GM23338 (cell line): ENCODE measurements at regions not wholly inside any gene's neighbourhood (a gene's known extent, or its start where the extent isn't known, plus 50 kb on each side); places are given as distances from the start of the nearest gene placed in this dataset.
"Not testable (repeated sequence)": the region's sequence is repeated elsewhere in the genome, so short reads cannot be mapped to it uniquely, and the experiment has no call there.

Source experiments
- ATAC-seq: fragments of 200-7000 bp; cut with Tn5 transposase; 3 replicates; pipeline ENCODE4 v1.9.1; 2020
- DNase-seq: peaks from one replicate; pipeline ENCODE4 v3.0.0-alpha.2; 2015; ENCODE audit warnings: low spot score
- H2AFZ ChIP-seq: fragments of 200-600 bp; sonication (generic); 2 replicates; pipeline ENCODE4 v1.8.0; 2016; ENCODE audit warnings: antibody characterized with exemption, mild to moderate bottlenecking, moderate library complexity
- H3F3A ChIP-seq: fragments of 200-600 bp; sonication (generic); replicated peaks from 2 replicates; pipeline ENCODE4 v1.8.0; 2017; ENCODE audit warnings: antibody characterized with exemption, mixed run types, low read depth
- H3K27ac ChIP-seq: fragments of 200-600 bp; sonication (generic); 2 replicates; pipeline ENCODE4 v1.6.1; 2016; ENCODE audit warnings: low read depth
- H3K27me3 ChIP-seq: fragments of 200-600 bp; sonication (generic); 2 replicates; pipeline ENCODE4 v1.8.0; 2016; ENCODE audit warnings: mild to moderate bottlenecking, mixed run types, moderate library complexity; ENCODE audit not compliant: insufficient read depth
- H3K36me3 ChIP-seq: fragments of 200-600 bp; sonication (generic); 2 replicates; pipeline ENCODE4 v1.8.0; 2016; ENCODE audit warnings: mild to moderate bottlenecking; ENCODE audit not compliant: insufficient read depth
- H3K4me1 ChIP-seq: fragments of 200-600 bp; sonication (generic); 2 replicates; pipeline ENCODE4 v1.8.0; 2016; ENCODE audit warnings: mild to moderate bottlenecking, moderate library complexity; ENCODE audit not compliant: insufficient read depth
- H3K4me2 ChIP-seq: fragments of 200-600 bp; sonication (generic); 2 replicates; pipeline ENCODE4 v1.7.1; 2017; ENCODE audit warnings: mixed run types
- H3K4me3 ChIP-seq: fragments of 200-600 bp; sonication (generic); 2 replicates; pipeline ENCODE4 v1.6.1; 2016; ENCODE audit warnings: mixed run types
- H3K79me2 ChIP-seq: fragments of 200-600 bp; sonication (generic); replicated peaks from 2 replicates; pipeline ENCODE4 v1.8.0; 2017; ENCODE audit warnings: mild to moderate bottlenecking; ENCODE audit not compliant: insufficient read depth
- H3K9me2 ChIP-seq: fragments of 200-600 bp; sonication (generic); 2 replicates; pipeline ENCODE4 v1.8.0; 2017; ENCODE audit not compliant: insufficient read depth
- H4K20me1 ChIP-seq: fragments of 200-600 bp; sonication (generic); replicated peaks from 2 replicates; pipeline ENCODE4 v1.8.0; 2017; ENCODE audit warnings: mild to moderate bottlenecking; ENCODE audit not compliant: insufficient read depth
- H3K27ac Mint-ChIP-seq: 2 replicates; pipeline ENCODE4 v1.8.0; 2020; ENCODE audit warnings: inconsistent platforms, mild to moderate bottlenecking, moderate library complexity, mixed read lengths
- H3K27me3 Mint-ChIP-seq: 3 replicates; pipeline ENCODE4 v1.8.0; 2022; ENCODE audit warnings: low read depth, mild to moderate bottlenecking, moderate library complexity, mixed read lengths, inconsistent platforms; ENCODE audit not compliant: insufficient read depth, poor library complexity
- H3K36me3 Mint-ChIP-seq: 3 replicates; pipeline ENCODE4 v1.8.0; 2021; ENCODE audit warnings: low read depth, mild to moderate bottlenecking, inconsistent platforms, moderate library complexity, mixed read lengths
- H3K4me1 Mint-ChIP-seq: 3 replicates; pipeline ENCODE4 v1.8.0; 2020; ENCODE audit warnings: mild to moderate bottlenecking, inconsistent platforms, mixed read lengths
- H3K4me3 Mint-ChIP-seq: 3 replicates; pipeline ENCODE4 v1.8.0; 2021; ENCODE audit warnings: moderate library complexity, mild to moderate bottlenecking, inconsistent platforms, mixed read lengths
- H3K9me3 Mint-ChIP-seq: 3 replicates; pipeline ENCODE4 v1.8.0; 2020; ENCODE audit warnings: moderate library complexity, mild to moderate bottlenecking, inconsistent platforms, mixed read lengths
- CTCF ChIP-seq, 2 experiments: fragments of 200-600 bp in 1 of 2; sonication (generic) in 1 of 2; conservative IDR thresholded peaks; 2 replicates each; pipeline versions ENCODE4 v1.5.1 to v1.6.1; 2016 to 2017; ENCODE audit warnings: antibody characterized with exemption in 2 of 2, low read depth in 2 of 2, mild to moderate bottlenecking in 2 of 2, moderate library complexity in 1 of 2
- ETS1 ChIP-seq: IDR thresholded peaks from 2 replicates; pipeline ENCODE4 v1.6.1; 2016; ENCODE audit warnings: antibody characterized with exemption
- EZH2 ChIP-seq: fragments of 200-600 bp; sonication (generic); IDR thresholded peaks from one replicate; pipeline ENCODE4 v1.8.0; 2017; ENCODE audit warnings: antibody characterized with exemption, mild to moderate bottlenecking, low read depth; ENCODE audit not compliant: unreplicated experiment
- EZH2phosphoT487 ChIP-seq: fragments of 200-600 bp; sonication (generic); IDR thresholded peaks from one replicate; pipeline ENCODE4 v1.8.1; 2018; ENCODE audit warnings: antibody characterized with exemption; ENCODE audit not compliant: unreplicated experiment
- POLR2AphosphoS5 ChIP-seq: IDR thresholded peaks from 2 replicates; pipeline ENCODE4 v1.6.1; 2016; ENCODE audit warnings: antibody characterized with exemption, low read depth
- STAT1 ChIP-seq: IDR thresholded peaks from one replicate; pipeline ENCODE4 v1.6.1; 2016; ENCODE audit warnings: antibody characterized with exemption; ENCODE audit not compliant: unreplicated experiment

GRCh38 chr3:4211610-4212009, 91.6 kb upstream of the SETMAR start:
- ATAC-seq, result no peak
- H3K27me3 ChIP-seq, result no peaks in the 10 kb centered on the region
- H3K4me1 ChIP-seq, result no peaks in the 10 kb centered on the region
- H2AFZ ChIP-seq, result no peak overlapping the region
- H3K36me3 ChIP-seq, result no peaks in the 10 kb centered on the region
- H3F3A ChIP-seq, result no peaks in the 10 kb centered on the region
- DNase-seq, result no peak
- Mint-ChIP-seq H3K27ac (no peak overlapping the region), H3K27me3 (peaks cover 2% of the 10 kb centered on the region), H3K9me3 (peaks cover 77% of the 10 kb centered on the region), H3K4me3 (no peak overlapping the region), H3K36me3 (no peaks in the 10 kb centered on the region; the same call in 2 of the 3 replicates), H3K4me1 (no peaks in the 10 kb centered on the region)
- H4K20me1 ChIP-seq, result 0 out of 2 replicates have a peak, but pooled peaks cover 5% of the 10 kb centered on the region
- TF ChIP-seq EZH2, result no peak
- TF ChIP-seq EZH2phosphoT487, result no peak
- H3K4me2 ChIP-seq, result no peak overlapping the region
- 0 out of 2 replicates have a peak, but pooled peaks cover 3% of the 10 kb centered on the region for H3K9me2 ChIP-seq
- H3K4me3 ChIP-seq, result no peak overlapping the region
- no peak overlapping the region for H3K27ac ChIP-seq
- H3K79me2 ChIP-seq, result no peaks in the 10 kb centered on the region

- not testable (repeated sequence) for H3K27ac Mint-ChIP-seq, H3F3A ChIP-seq, H3K4me1 ChIP-seq, H3K27ac ChIP-seq, H2AFZ ChIP-seq, H3K9me2 ChIP-seq, H3K4me1 Mint-ChIP-seq, H3K27me3 Mint-ChIP-seq, H3K79me2 ChIP-seq, H3K4me3 ChIP-seq, H3K4me3 Mint-ChIP-seq, ATAC-seq, H4K20me1 ChIP-seq, H3K27me3 ChIP-seq, H3K36me3 ChIP-seq, H3K36me3 Mint-ChIP-seq, H3K4me2 ChIP-seq, DNase-seq
- peaks cover 72% of the 10 kb centered on the region for H3K9me3 Mint-ChIP-seq
Measured at GRCh38 chr3:4213420-4213819, 89.7 kb upstream of the SETMAR start.

- not testable (repeated sequence) for H3K27ac ChIP-seq, H3K36me3 Mint-ChIP-seq, H3K9me2 ChIP-seq, H3K36me3 ChIP-seq, H3K4me2 ChIP-seq, H3K4me3 ChIP-seq, H3K27me3 ChIP-seq, H4K20me1 ChIP-seq, H3F3A ChIP-seq, H3K4me1 Mint-ChIP-seq, DNase-seq, H3K79me2 ChIP-seq, H3K27me3 Mint-ChIP-seq, H3K4me3 Mint-ChIP-seq, H3K27ac Mint-ChIP-seq, H3K4me1 ChIP-seq, ATAC-seq, H2AFZ ChIP-seq
- H3K9me3 Mint-ChIP-seq, result peaks cover 73% of the 10 kb centered on the region
Measured at GRCh38 chr3:4216974-4217373, 86.2 kb upstream of the SETMAR start.

GRCh38 chr3:4218456-4219226, 84.5 kb upstream of the SETMAR start:
- ATAC-seq (no peak), DNase-seq (no peak)
- 0 out of 2 replicates have a peak, but pooled peaks cover 3% of the 10 kb centered on the region for H3K9me2 ChIP-seq
- H3K4me3 ChIP-seq, result no peak overlapping the region
- H3K27me3 ChIP-seq, result no peaks in the 10 kb centered on the region
- Mint-ChIP-seq H3K36me3 (no peaks in the 10 kb centered on the region; the same call in 2 of the 3 replicates), H3K9me3 (peaks cover 72% of the 10 kb centered on the region), H3K27me3 (peaks cover 2% of the 10 kb centered on the region), H3K4me3 (no peak overlapping the region), H3K4me1 (no peaks in the 10 kb centered on the region), H3K27ac (no peak overlapping the region)
- H3K4me2 ChIP-seq, result no peak overlapping the region
- no peaks in the 10 kb centered on the region for H4K20me1 ChIP-seq
- H2AFZ ChIP-seq, result no peak overlapping the region
- H3K4me1 ChIP-seq, result no peaks in the 10 kb centered on the region
- H3K27ac ChIP-seq, result no peak overlapping the region
- H3K79me2 ChIP-seq, result no peaks in the 10 kb centered on the region
- no peaks in the 10 kb centered on the region for H3K36me3 ChIP-seq
- H3F3A ChIP-seq, result no peaks in the 10 kb centered on the region
- TF ChIP-seq POLR2AphosphoS5 (no peak), STAT1 (no peak), ETS1 (no peak), CTCF (conservative IDR thresholded peaks at IDR 0.05; ENCODE audit: low read depth in 2 of 2) (no peak)
